Fibroblast of lung (primary cell): ENCODE measurements at regions not wholly inside any gene's neighbourhood (a gene's known extent, or its start where the extent isn't known, plus 50 kb on each side); places are given as distances from the start of the nearest gene placed in this dataset.

Experiments used
- DNase-seq, 2 donors: peaks; one replicate each; pipeline versions ENCODE4 v3.0.0 to v3.0.0-alpha.2; 2010; ENCODE audit warnings: low read depth in 2 of 2
- H2AFZ ChIP-seq: 2 replicates; pipeline ENCODE4 v1.5.1; 2012; ENCODE audit warnings: low read length, control low read depth, inconsistent platforms
- H3K27ac ChIP-seq: 2 replicates; pipeline ENCODE4 v1.5.1; 2011; ENCODE audit warnings: low read length, control low read depth; ENCODE audit not compliant: insufficient read depth
- H3K27me3 ChIP-seq: 2 replicates; pipeline ENCODE4 v1.5.1; 2011; ENCODE audit warnings: mild to moderate bottlenecking, low read length; ENCODE audit not compliant: control insufficient read depth, insufficient read depth
- H3K36me3 ChIP-seq: 2 replicates; pipeline ENCODE4 v1.5.1; 2011; ENCODE audit warnings: low read length; ENCODE audit not compliant: control insufficient read depth, insufficient read depth
- H3K4me1 ChIP-seq: 2 replicates; pipeline ENCODE4 v1.5.1; 2011; ENCODE audit warnings: low read length; ENCODE audit not compliant: control insufficient read depth, insufficient read depth; ENCODE audit errors: extremely low read depth
- H3K4me2 ChIP-seq: 2 replicates; pipeline ENCODE4 v1.5.1; 2011; ENCODE audit warnings: low read length, control low read depth; ENCODE audit not compliant: insufficient read depth; ENCODE audit errors: extremely low read depth
- H3K4me3 ChIP-seq, 4 experiments: fragments of 200-600 bp in 1 of 4; sonication (generic) in 1 of 4; replicated peaks in 1 of 4; 2 replicates each; pipeline ENCODE4 v1.5.1; 2011 to 2016; ENCODE audit warnings: low read length in 4 of 4, low read depth in 3 of 4, mild to moderate bottlenecking in 3 of 4, control low read depth in 2 of 4, inconsistent platforms in 1 of 4, mixed read lengths in 1 of 4; ENCODE audit not compliant: insufficient read depth in 1 of 4; ENCODE audit errors: control extremely low read depth in 1 of 4
- H3K79me2 ChIP-seq: 2 replicates; pipeline ENCODE4 v1.5.1; 2012; ENCODE audit warnings: mild to moderate bottlenecking, low read length, inconsistent platforms; ENCODE audit not compliant: control insufficient read depth, insufficient read depth
- H3K9ac ChIP-seq: 2 replicates; pipeline ENCODE4 v1.5.1; 2011; ENCODE audit warnings: mild to moderate bottlenecking, low read length, control low read depth; ENCODE audit not compliant: insufficient read depth
- H3K9me3 ChIP-seq: 2 replicates; pipeline ENCODE4 v1.5.1; 2012; ENCODE audit warnings: low read depth, low read length; ENCODE audit not compliant: control insufficient read depth, insufficient read depth
- H4K20me1 ChIP-seq: 2 replicates; pipeline ENCODE4 v1.5.1; 2011; ENCODE audit warnings: low read length; ENCODE audit not compliant: control insufficient read depth, insufficient read depth; ENCODE audit errors: extremely low read depth
- CTCF ChIP-seq, 2 donors: IDR thresholded peaks in 1 of 2; conservative IDR thresholded peaks in 1 of 2; 1 replicate in 1 of 2; 2 replicates in 1 of 2; pipeline ENCODE4 v1.5.1; 2011 to 2012; ENCODE audit warnings: low read length in 2 of 2, control low read depth in 1 of 2, inconsistent platforms in 1 of 2, low read depth in 1 of 2, mild to moderate bottlenecking in 1 of 2
- EZH2 ChIP-seq: IDR thresholded peaks from 2 replicates; pipeline ENCODE4 v1.5.1; 2012; ENCODE audit warnings: low read length, control low read depth, mild to moderate bottlenecking; ENCODE audit errors: missing control alignments

GRCh38 chr1:234932106-234932505 lies 196.5 kb downstream of the TOMM20 start:
- Histone ChIP-seq H3K4me1 (peaks cover 6% of the 10 kb centered on the region), H3K27ac (no peak overlapping the region), H4K20me1 (no peaks in the 10 kb centered on the region), H3K79me2 (no peaks in the 10 kb centered on the region), H3K27me3 (no peaks in the 10 kb centered on the region), H3K36me3 (no peaks in the 10 kb centered on the region), H2AFZ (no peak overlapping the region), H3K4me2 (no peak overlapping the region), H3K4me3 (no peak overlapping the region), H3K9me3 (no peaks in the 10 kb centered on the region), H3K9ac (no peak overlapping the region)
- TF ChIP-seq EZH2 (no peak), CTCF (conservative IDR thresholded peaks at IDR 0.05 in 1 of 2, IDR thresholded peaks at IDR 0.05 in 1 of 2; ENCODE audit: low read depth in 1 of 2, low read length in 2 of 2) (no peak)
- no peak for DNase-seq

GRCh38 chr1:234931404-234931973 lies 197.1 kb downstream of the TOMM20 start:
- Histone ChIP-seq H3K79me2 (no peaks in the 10 kb centered on the region), H3K9me3 (no peaks in the 10 kb centered on the region), H3K27ac (no peak overlapping the region), H4K20me1 (no peaks in the 10 kb centered on the region), H3K27me3 (no peaks in the 10 kb centered on the region), H2AFZ (no peak overlapping the region), H3K4me3 (no peak overlapping the region), H3K4me1 (peaks cover 10% of the 10 kb centered on the region), H3K36me3 (no peaks in the 10 kb centered on the region), H3K4me2 (no peak overlapping the region), H3K9ac (no peak overlapping the region)
- DNase-seq: no peak
- TF ChIP-seq CTCF (conservative IDR thresholded peaks at IDR 0.05 in 1 of 2, IDR thresholded peaks at IDR 0.05 in 1 of 2; ENCODE audit: low read depth in 1 of 2, low read length in 2 of 2): no peak
- TF ChIP-seq EZH2: no peak

- H3K27me3 ChIP-seq: no peaks in the 10 kb centered on the region
- H3K79me2 ChIP-seq: no peaks in the 10 kb centered on the region
- peaks cover 21% of the 10 kb centered on the region for H3K4me1 ChIP-seq
- no peak overlapping the region for H3K27ac ChIP-seq
- H3K9ac ChIP-seq: no peak overlapping the region
- no peak overlapping the region for H3K4me3 ChIP-seq
- DNase-seq: no peak
- H3K4me2 ChIP-seq: no peak overlapping the region
- TF ChIP-seq EZH2 (no peak), CTCF (conservative IDR thresholded peaks at IDR 0.05 in 1 of 2, IDR thresholded peaks at IDR 0.05 in 1 of 2; ENCODE audit: low read depth in 1 of 2, low read length in 2 of 2) (no peak)
- no peaks in the 10 kb centered on the region for H3K36me3 ChIP-seq
- H3K9me3 ChIP-seq: no peaks in the 10 kb centered on the region
- no peak overlapping the region for H2AFZ ChIP-seq
- no peaks in the 10 kb centered on the region for H4K20me1 ChIP-seq
Observed at GRCh38 chr1:234929369-234929768, 199.3 kb downstream of the TOMM20 start.
